GM19397 (cell line): ENCODE measurements at regions not wholly inside any gene's neighbourhood (a gene's known extent, or its start where the extent isn't known, plus 50 kb on each side); places are given as distances from the start of the nearest gene placed in this dataset.

ENCODE experiments used
- ATAC-seq: cut with Tn5 transposase; IDR thresholded peaks from one replicate; pipeline ENCODE4 v1.9.1; 2021; ENCODE audit warnings: mild to moderate bottlenecking, moderate library complexity; ENCODE audit not compliant: unreplicated experiment

GRCh38 chr2:118525346-118525745 lies 322.1 kb downstream of the EN1 start:
- no peak for ATAC-seq

DNA sequence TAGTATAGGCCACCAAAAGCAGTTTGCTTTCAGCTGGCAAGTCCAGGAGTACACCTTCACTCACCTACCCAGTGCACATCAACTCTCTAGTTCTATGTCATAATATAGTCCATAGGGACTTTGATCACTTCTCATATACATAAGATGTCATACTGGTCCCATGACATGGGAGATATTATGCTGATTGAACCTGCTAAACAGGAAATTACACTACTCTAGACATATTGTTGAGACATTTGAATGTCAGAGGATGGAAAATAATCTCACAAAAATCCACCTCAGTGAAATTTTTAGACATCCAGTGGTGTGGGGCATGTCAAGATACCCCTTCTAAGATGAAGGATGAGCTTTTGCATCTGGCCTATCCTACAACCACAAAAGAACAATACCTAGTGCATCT lies 322.5 kb downstream of the EN1 start:
- no peak for ATAC-seq

GRCh38 chr2:118523761-118524160 lies 323.7 kb downstream of the EN1 start:
- ATAC-seq, result no peak

- ATAC-seq, result no peak
These were observed 325.5 kb downstream of the EN1 start for GRCh38 chr2:118521960-118522359.

DNA sequence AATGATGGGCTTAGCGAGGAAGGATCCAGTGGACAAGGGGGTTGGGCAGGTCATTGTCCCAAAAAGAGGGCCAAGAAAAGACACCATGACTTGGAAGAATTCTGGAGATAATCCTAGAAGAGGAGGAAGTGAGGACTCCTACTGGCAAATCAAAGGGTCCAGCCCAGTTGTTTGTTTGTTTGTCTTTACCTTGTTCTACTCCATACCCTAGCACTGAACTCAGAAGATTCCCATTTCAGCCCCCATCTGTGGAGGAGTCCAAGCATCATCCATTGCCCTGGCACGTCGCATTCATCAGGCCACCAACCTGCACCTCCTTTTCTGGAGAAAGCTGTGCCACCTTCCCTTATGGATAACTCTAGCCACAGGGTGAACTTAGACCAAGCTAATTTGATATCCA lies 326.2 kb downstream of the EN1 start:
- no peak for ATAC-seq

- ATAC-seq, result no peak
These were observed 327.2 kb downstream of the EN1 start for GRCh38 chr2:118520246-118520645.

- ATAC-seq, result no peak
These were observed 327.9 kb downstream of the EN1 start for GRCh38 chr2:118519511-118519910.

DNA sequence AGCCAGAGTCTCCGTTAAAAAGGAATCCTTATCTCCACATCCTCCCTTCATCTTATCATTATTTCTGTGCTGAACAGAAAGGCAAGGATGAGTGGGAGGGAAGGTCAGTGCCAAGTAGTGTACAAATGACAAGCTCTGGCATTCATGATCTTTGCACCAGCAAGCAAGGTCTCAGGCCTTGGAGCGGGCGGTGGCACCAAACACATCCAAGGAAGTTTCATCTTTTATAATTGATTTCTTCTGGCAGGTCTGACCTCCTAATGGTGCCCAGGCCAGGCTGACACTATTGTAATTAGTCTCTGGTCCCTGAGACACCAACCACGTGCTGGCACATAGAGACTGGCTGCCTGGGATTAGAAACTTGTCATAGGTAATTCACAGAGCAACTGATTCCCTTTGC lies 336.6 kb downstream of the EN1 start:
- no peak for ATAC-seq

- no peak for ATAC-seq
These were observed 338.0 kb downstream of the EN1 start for GRCh38 chr2:118509319-118510004.

DNA sequence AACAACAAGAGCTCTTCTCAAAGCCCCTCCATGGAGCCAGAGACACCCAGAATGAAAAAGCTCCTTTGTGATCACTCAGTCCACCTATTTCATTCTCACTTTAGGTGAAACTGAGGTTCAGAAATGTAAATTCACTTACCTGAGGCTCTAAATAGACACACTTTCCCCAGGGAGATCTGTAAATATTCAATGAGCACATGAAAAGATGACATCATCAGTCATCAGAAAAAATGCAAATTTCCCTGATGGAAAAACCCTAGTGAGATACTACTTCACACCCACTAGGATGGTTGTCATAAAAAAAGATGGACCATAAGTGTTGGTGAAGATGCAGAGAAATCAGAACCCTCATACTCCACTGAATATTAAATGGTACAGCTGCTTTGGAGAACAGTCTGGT lies 339.2 kb downstream of the EN1 start:
- no peak for ATAC-seq

DNA sequence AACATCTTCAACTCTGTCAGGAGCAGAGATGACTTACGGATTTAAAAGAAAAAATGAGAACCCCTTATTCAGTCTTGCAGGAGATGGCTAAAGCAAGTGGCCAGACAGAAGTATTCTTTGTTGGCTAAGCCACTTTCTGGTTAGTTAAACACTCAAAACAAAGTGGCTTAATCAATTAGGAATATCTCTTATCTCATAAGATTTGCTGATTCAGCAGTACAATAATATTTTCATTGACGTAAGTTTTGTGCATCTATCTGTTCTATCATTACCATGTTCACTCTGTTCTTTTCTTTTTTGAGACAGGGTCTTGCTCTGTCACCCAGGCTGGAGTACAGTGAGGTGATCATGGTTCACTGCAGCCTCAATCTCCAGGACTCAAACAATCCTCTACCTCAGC lies 342.0 kb downstream of the EN1 start:
- no peak for ATAC-seq

- ATAC-seq, result no peak
These were observed 345.3 kb downstream of the EN1 start for GRCh38 chr2:118502106-118502505.

GRCh38 chr2:118498943-118499342 lies 348.5 kb downstream of the EN1 start:
- no peak for ATAC-seq

GRCh38 chr2:118496870-118497611 lies 350.4 kb downstream of the EN1 start:
- no peak for ATAC-seq

DNA sequence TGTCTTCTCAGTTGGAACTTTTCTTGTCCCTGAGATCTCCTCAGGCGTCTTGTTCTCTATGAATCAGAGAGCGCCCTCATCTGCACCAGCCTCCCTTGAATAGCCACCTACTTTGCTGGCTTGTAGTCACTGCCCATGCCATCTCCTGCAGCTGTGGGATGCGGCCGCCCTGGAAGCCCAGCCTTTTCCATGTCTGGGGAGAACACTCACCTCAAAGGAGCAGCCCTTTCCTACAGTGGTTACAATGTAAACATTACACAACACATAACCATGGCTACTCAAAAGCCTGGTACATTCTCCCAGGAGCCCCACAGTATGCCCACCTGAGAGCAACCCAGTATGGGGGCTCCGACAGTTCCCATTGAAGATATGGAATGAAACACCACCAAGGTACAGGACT lies 351.0 kb downstream of the EN1 start:
- no peak for ATAC-seq

GRCh38 chr2:118495290-118495689 lies 352.2 kb downstream of the EN1 start:
- no peak for ATAC-seq

GRCh38 chr2:118493213-118493612 lies 354.2 kb downstream of the EN1 start:
- no peak for ATAC-seq

DNA sequence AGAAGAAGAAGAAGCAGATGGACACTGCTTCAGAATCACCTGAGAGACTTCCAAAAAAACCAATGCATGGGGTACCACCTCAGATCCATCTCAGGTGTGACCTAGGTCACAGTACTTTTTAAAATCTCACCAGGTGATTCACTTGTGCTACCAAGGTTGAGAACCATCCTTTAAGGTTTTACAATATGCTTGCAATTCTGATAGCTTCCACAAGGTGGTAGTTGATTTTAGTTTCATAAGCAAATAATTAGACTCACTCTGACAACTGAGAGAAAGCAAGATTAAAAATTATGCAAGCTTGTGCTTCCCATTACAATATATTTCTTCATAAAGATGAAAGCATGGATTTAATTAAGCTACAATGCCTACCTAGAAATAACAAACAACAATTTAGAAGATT lies 355.1 kb downstream of the EN1 start:
- ATAC-seq, result no peak

DNA sequence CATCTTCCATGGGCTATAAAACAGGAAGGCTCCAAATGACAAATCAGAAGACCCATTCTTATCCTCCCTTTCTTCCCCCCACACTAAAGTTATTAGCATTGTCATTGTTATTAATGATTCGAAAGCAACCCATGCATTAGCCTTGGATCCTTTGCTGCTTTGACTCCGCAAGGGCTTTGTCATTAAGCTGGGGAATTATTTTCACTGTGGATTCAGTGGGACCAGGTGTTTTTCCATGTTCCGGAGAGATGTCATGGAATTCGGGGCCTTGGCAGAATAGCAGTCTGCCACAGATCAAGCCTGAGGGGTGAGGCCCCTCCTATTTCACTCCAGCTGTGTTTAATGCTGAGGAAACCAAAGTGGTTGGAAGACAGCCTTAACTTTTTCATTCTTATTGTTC lies 357.1 kb downstream of the EN1 start:
- ATAC-seq, result no peak

DNA sequence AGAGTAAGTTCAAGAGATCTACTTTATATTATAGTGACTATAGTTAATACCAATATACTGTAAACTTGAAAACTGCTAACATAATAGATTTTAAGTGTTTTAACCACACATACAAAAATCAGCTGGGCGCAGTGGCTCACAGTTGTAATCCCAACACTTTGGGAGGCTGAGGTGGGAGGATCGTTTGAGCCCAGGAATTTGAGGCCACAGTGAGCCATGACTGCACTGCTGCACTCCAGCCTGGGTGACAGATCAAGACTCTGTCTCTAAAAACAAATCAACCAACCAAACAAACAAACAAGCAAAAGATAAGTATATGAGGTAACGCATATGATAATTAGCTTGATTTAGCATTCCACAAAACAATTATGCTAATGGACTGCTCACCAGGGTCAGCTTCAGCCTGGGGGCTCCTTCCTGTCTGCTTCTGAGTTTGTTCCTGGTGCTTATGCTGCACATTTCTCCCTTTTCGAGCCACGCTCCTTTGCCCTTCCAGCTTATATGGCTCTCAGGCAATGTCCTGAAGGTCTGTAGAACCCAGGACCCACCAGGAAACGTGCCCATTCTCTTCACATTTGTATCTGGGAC lies 357.6 kb downstream of the EN1 start:
- ATAC-seq, result no peak

- ATAC-seq, result no peak
These were observed 366.1 kb downstream of the EN1 start for GRCh38 chr2:118481299-118481698.

DNA sequence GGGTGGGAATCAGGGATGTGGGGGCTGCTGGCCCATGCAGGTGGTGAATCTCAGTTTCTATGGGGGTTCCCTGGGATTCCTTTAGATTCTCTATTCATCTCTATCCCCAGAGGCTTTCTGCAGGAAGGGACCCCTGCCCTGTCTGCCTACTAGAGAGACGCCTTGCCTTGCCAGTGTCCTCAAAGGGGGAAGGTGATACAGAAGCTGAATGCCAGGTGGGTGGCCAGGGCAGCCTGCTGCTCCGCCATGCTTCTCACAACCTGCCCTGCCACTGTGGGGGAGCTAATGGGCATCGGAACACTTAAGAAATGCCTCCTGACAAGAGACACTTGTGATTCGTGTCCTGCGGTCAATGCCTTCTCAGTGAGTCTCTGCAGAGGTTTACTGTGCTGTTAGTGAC lies 368.4 kb downstream of the EN1 start:
- ATAC-seq, result no peak
